GM18868 (cell line): ENCODE measurements at regions not wholly inside any gene's neighbourhood (a gene's known extent, or its start where the extent isn't known, plus 50 kb on each side); places are given as distances from the start of the nearest gene placed in this dataset.

ENCODE experiments used
- ATAC-seq: cut with Tn5 transposase; IDR thresholded peaks from one replicate; pipeline ENCODE4 v1.9.1; 2021; ENCODE audit warnings: mild to moderate bottlenecking, moderate library complexity; ENCODE audit not compliant: unreplicated experiment

DNA sequence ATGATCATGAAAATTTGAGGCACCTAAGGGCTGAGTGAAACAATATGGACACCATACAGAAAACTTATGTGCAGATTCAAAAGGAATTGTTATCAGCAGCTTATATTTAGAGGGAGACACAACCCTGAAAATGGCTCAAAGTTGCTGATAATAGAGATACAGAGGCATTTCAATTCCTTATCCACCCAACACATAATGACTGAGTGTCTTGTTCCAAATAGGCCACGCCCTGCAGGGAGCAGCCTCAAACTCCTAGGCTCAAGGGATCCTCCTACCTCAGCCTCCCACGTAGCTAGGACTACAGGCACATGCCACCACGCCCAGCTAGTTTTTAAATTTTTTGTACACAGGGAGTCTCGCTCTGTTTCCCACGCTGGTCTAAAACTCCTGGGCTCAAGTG is 79.0 kb downstream of the LBH start:
- ATAC-seq = no peak

DNA sequence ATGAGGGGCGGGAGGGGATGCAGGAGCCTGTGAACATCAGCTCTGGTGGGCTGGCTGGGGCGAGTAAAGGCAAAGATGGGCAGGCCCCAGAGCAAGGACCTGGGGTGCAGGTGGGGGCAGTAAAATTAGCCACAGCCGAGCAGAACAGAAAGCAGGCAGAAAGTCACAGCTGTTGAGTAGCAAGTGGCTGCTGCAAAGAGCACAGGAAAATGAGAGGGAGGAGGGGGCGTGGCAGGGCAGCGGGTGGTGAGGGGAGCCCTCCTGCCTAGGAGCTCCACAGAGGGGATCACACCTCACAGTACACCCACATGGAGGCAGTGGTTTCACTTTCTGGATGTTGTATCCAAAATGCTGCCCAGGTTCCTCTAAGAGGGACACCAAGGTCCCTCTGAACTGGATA is 79.6 kb downstream of the LBH start:
- ATAC-seq = peak; percentile 41

DNA sequence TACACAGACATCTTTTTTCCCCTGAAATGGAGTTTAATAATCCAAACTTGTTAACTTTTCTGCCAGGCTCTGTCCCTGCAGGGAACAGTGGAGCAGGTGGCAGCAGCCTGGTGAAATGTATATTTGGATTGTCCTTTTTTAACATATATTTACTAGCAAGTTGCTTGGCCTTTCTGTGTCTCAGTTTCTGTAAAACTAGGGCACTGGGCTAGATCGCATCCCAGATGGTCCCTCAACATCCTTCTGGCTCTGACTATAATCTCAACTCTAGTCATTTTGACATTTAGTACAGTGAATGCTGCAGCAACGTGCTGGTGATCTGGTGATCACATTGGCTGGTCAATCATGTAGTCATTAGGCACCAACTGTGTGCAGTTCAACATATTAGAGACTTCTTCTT is 80.4 kb downstream of the LBH start:
- ATAC-seq = no peak

DNA sequence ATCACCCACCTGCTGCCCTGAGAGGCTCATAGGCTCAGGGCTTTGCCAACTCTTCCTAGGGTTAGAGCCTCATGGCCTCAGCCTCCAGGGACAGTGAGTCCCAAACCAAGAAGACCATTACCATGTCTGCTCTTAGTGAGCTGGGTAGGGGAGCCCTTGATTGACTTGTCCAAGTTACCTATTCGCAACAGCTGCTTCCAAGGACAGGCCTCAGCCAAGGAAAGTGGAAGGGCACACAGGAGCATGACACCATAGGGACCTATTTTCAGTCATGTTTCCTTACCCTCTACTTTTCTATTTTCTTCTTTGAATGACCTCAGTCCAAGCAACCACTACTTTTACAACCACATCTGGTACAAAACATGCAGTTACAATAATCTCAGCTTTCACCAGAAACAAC is 81.6 kb downstream of the LBH start:
- ATAC-seq = no peak

DNA sequence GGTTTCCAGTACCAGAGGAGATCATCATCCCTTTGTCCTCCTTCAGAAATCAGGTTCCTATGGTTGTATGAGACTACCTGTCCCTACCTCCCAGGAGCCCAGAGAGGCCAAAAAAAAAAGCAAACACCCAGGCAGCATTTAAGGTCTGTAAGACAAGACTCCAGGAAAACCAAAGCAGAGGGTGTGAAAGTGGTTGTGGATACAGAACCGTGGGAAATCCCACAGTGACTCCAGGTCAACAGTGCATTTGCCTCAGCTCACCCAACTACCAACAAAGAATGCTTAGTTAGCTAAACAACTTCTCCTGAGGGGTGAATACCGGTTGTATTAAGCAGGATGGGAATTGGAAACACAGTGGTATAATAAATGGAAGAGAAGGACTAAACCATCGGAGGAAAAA is 83.6 kb downstream of the LBH start:
- ATAC-seq = no peak

DNA sequence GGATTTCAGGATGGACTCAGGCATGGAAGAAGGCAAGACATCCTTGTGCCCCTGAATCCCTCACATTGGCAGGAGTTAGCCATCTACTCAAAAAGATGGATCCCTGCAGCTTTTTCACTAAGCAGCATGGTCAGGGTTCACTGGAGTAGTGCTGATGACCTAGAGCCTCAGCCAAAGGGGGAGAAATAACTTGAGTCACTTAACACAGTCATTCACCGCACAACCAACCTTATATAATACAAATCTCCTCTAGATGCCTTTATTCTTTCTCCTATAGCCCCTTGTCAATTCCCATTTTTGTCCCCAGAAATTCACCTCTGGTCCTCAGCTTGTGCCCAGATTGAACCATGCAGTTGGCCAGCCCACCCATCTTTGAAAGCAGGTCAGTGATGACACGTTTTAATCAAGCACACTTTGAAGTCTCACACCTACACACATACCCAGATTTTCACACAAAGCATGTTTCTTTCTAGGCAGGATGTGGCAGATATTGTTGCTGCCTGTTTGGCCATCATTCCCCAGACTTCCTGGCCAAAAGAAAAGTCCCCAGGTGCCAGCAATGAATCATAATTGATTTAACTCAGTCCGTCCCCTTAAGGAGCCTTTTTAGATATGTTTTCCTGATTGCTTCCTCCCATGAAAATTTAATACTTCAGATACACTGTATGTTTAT is 84.2 kb downstream of the LBH start:
- ATAC-seq = no peak

DNA sequence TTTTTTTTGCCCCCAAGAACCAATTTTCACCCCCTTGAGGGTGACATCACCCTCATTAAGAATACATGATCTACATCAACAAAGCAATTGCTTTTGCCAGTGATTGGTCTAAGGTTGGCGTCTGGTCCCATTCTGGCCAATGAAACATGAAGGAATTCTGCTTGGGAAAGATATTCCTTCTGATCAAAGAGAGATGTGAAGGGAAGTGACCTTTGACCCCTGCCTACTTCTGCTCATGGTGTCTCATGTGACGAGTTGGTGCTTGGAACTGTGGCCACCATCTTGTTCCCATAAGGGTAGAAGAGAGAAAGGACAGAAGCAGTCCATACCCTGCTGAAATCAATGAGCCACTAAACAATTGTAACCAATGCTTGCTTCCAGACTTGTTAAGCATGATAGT is 85.1 kb downstream of the LBH start:
- no peak for ATAC-seq

DNA sequence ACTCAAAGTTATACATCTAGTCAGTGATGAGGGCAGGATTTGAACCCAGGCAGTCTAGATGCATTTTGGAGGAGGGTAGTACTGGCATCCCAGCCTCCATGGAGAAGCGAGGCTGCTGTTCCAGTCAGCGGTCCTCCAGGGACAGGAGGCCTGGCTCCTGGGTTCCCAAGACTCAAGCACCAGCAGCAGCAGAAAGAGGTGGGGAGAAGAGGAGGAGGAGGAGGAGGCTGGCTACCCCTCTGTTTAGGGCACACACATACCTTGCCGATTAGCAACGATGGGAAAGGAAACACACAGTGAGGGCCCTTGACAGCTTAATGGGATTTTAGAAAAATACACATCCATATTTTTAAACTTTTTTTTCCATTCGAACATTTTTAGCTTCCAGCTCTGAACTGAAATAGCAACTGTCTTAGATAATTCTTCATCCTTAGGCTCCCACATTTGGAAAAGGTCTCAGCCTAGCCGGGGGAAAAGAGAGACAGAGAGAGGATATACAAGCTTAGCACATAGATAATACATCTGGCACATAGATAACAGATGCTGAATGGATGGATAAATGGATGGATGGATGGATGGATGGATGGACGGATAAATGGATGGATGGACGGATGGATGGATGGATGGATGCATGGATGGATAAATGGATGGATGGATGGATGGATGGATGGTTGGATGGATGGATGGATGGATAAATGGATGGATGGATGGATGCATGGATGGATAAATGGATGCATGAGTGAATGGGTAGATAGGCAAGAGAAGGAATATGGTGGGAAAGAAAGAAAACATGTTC is 87.9 kb downstream of the LBH start:
- no peak for ATAC-seq

DNA sequence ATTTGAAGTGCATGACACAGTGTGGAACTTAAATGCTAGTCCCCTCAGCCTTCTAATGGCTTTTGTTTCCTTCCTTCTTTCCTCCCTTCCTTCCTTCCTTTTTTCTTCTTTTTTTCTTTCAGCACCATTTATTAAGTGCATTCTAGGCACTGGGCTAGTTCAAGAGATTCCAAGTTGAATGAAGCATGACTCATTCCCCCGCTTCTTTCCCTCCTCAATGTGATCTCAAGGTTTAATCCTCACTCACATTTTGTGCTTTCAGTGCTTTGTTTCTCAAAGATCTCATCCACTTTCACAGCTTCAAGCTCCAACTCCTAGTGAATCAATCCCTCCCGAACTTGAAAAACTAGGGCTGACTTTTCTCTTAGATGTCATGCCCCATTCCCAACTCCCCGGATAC is 90.1 kb downstream of the LBH start:
- ATAC-seq = no peak

DNA sequence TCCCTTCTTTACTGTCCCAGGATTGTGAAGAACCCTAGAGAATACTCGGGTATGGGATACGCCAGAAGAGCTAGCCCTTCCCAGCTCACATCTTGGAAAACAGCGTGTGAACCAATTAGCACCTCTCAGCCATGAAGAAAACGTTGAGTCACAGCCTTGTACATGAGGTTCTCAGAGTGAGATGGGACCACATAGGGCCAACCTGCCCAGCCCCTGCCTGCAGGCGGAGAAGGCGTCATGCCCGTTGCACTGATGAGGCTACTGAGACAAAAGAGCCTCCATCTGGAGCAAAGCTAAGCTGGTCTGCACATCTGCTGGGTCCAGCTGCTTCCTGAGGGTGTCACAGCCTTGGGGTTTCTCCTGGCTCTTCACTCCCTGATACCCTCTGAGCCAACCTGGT is 92.2 kb downstream of the LBH start:
- ATAC-seq = no peak

DNA sequence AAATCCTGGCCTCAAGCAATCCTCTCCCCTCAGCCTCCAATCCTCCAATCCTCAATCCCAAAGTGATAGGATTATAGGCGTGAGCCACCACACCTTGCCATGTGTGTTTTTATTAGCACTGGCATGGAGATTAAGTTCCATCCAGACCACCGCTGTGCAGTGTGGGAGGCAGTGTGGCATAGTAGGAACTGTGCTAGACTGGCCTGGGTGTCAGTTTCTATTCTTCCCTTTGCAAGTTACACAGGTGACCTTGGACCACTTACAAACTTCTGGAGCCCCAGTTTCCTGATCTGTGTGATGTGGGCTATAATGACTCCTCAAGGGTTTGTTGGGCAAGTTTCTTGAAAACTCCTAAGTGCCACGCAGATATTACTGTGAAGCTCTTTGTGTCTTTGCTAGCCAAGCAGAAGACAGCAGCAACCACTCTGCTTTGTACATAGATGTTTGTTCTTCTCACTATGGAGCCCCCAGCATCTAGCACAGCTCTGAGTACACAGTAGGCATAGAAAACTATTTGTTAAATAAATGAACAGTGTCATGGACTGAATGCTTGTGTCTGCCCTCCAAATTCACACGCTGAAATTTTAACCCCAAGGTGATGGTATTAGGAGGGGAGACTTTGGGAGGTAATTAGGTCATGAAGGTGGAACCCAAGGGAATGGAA is 93.0 kb downstream of the LBH start:
- ATAC-seq = no peak

DNA sequence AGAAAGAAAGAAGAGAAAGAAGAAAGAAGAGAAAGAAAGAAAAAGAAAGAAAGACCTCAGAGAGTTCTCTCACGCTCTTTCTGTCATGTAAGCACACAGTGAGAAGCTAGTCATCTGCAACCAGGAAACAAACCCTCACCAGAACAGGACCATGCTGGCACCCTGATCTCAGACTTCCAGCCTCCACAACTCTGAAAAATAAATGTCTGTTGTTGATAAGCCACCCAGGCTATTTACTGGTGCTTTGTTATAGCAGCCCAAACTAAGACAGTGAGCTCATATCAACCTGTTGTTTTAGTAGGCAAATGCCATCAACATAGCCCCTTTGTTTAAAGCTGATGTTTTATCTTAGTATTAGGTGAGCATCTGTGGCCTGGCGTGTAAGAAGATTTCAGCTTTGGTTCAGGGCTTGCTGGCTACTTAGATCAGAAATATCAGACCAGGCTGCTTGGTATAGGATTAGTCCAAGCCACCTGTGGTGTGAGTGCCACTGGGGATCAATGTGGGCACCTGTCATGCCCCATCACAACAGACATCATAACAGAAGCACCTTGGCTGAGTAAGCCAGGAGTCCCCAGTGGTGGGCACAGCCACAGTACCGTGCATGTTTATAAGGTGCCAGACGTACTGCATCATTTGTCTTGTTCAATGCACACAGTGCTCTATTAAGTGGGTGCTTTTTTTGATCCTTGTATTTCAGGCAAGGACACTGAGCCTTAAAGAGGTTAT is 94.4 kb downstream of the LBH start:
- peak; percentile 62 for ATAC-seq

DNA sequence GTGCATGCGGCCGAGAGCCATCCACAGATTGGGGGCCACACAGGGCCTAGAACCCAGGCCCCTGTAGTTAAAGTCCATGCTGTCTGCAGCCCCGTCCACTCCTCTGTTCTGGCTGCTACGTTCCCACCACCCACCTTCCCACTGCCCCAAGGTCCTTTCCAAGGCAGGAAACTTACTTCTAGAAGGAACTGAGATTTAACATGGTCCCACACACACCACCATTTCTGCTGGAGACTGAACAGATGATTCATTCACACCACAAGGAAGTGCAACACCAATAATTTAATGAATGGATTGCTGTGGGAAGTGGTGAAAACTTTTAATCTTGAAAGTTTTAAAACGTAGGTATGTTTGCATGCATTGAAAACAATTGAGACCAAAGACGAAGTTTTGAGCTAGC is 95.2 kb downstream of the LBH start:
- no peak for ATAC-seq

DNA sequence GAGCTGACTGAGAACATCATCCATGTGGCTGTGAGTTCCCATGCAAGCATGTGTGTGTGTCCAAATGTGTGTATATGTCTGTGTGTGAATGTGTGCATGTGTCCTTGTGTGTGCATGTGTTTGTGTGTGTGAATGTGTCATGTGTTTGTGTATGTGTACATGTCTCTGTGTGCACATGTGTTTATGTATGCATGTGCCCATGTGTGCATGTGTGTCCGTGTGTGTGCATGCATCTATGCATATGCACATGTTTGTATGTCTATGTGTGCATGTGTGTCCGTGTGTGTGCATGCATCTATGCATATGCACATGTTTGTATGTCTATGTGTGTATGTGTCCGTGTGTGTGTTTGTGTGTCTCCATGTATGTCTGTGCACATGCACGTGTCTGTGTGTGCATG is 99.7 kb downstream of the LBH start:
- ATAC-seq = no peak

DNA sequence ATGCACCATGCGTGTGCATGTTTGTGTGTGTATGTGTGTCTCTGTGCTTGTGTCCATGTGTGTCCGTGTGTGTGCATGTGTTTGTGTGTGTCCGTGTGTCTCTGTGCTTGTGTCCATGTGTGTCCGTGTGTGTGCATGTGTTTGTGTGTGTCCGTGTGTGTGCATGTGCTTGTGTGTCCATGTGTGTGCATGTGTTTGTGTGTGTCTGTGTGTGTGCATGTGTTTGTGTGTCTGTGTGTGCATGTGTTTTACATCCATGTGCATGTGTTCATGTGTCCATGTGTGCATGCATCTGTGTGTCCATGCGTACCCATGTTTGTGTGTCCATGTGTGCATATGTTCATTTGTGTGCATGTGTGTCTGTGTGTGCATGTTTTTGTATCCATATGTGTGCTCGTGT is 100.5 kb downstream of the LBH start:
- ATAC-seq = no peak

DNA sequence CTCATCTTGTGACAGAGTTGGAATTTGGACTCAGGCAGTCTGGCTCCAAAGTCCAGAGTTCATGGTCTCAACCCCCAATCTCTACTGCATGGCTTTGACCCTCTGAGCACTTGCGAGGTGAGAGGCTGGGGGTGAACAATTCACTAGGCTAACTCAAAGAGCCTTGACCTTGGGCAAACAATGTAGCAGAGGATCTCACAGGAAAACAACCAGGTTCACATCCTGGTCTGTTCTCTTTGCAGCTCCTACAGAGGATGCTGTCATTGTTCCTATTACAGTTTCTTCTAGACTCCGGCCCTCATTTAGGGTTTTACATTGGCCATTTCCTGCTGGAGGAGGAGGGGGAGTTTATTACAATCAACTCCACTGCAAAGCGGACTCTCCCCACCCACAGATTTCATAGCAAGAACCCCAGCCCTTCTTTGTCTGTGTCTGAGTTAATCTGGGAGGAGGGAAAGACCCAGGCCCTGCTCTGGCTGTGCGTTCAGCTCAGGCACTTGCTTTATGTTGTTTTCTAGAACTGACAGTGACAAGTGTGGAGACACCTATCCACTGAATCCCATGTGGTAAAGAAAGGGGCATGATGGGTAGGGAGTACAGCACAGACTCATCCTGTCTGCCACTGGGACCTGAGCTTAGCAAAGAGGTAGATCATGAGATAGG is 101.6 kb downstream of the LBH start:
- ATAC-seq = no peak

DNA sequence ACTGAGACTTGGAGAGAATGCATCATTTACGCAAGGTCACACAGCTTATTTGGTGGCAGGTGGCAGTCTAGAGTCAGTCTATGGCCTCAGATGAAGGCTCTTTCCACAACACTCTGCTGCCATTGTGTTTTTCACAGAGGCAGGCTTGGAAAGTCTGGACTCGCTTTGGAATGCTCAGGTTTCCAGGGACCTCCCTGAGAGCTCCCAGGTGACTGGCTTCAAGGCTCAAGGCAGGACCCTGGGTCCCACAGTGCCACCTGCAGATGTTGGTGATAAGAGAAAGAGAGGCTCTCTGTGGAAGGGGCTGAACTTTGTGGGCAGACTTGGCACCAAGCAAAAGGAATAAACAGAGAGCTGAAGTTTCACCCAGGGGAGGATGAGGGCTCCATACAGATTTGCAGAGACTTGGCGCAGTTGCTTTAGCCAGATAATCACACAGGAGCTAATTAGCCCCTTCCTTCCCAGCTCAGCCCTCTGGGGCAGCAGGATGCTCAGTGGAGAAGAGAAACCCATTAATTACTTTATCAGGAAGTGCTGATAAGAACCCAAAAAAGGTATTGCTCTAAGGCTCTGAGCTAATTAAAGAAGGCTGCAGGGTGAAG is 103.5 kb downstream of the LBH start:
- no peak for ATAC-seq

DNA sequence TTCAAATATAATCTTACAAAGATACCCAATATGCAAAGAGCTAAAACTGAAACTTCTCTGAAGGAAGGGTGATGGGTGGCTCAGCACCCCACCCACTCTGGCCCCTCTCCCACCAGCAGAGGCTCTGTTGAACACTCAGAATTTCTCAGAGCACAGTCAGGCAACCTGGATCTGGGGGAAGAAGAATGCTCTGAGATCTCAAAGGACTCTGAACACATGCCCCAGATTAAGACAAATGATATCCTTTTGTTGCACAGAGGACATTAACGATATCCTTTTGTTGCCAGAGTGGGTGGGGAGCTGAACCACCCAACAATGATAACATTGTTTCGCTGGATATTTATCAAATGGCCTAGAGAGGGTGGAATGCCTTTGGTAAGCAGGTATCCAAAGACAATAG is 104.8 kb downstream of the LBH start:
- ATAC-seq = no peak

DNA sequence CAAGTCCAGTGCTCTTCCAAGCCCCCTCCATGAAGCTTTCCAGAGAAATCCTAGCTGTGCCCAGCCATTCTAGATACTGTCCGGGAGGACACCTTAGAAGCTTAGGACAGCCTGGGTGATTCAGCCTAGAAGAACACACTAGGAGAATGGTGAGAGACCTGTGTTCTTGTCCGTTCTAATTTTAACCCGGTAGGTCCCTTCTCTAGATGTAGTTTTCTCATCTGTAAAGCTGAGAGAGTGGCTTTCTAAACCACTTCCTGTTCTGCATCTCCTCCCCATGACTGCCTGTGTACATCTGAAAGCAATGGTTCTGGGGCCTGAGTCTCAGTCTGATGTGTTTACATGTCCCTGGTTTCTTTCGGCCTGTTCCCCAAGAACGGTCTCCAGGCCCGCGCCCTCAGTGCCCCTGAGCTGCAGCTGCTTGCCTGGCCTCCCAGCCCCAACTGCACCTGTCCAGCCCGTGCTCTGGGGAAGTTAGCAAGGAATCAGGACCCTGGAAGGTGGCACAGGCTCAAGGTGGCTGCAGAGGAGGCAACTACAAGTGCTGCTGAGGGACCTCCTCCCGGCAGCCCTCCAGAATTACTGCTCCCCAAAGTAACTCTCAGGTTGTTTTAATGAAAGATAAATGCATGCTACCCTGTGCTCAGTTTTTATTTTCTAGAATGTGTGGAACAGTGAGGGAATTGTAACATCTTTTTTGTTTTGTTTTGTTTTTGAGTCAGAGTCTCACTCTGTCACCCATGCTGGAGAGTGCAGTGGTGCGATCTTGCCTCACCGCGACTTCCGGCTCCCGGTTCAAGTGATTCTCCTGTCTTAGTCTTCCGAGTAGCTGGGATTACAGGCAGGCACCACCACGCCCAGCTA is 105.9 kb downstream of the LBH start:
- peak; percentile 81 for ATAC-seq

DNA sequence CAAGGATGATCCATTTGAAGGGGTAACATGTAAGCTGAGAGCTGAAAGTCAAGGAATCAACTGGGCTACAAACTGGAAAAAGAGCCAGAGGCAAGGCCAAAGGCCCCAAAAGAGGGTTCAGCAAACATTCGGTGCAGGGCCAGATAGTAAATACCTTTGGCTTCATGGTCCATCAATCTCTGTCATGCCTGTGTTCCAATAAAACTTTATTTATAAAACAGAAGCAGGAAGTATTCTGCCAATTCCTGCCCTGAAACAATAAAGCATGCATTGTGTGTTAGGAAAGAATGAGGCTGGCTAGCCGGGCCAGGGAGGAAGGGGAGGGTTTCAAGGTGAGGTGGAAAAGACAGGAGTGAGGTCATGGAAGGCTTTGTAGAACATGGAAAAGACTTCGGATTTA is 107.1 kb downstream of the LBH start:
- no peak for ATAC-seq
